ENCODE measurements at regions not wholly inside any gene's neighbourhood (a gene's known extent, or its start where the extent isn't known, plus 50 kb on each side); places are given as distances from the start of the nearest gene placed in this dataset.
"Not testable (repeated sequence)": the region's sequence is repeated elsewhere in the genome, so short reads cannot be mapped to it uniquely, and the experiment has no call there.

- no peak overlapping the region for H3K27ac ChIP-seq
- no peak for DNase-seq (ENCODE audit: low read depth, low spot score)
Measured at GRCh38 chr10:4431114-4431863, 394.7 kb upstream of the AKR1E2 start.

GRCh38 chr10:4429571-4429970, 396.4 kb upstream of the AKR1E2 start:
- DNase-seq (ENCODE audit: low read depth, low spot score): no peak
- no peak overlapping the region for H3K27ac ChIP-seq

- DNase-seq (ENCODE audit: low read depth, low spot score): no peak
- no peak overlapping the region for H3K27ac ChIP-seq
Measured at GRCh38 chr10:4427532-4427931, 398.5 kb upstream of the AKR1E2 start.

- no peak for DNase-seq (ENCODE audit: low read depth, low spot score)
- no peak overlapping the region for H3K27ac ChIP-seq
Measured at GRCh38 chr10:4426866-4427265, 399.1 kb upstream of the AKR1E2 start.

GRCh38 chr10:4409319-4409718, 416.7 kb upstream of the AKR1E2 start:
- no peak overlapping the region for H3K27ac ChIP-seq
- DNase-seq (ENCODE audit: low read depth, low spot score): no peak

GRCh38 chr10:4407783-4408182, 418.2 kb upstream of the AKR1E2 start:
- peak; percentile 78 for DNase-seq (ENCODE audit: low read depth, low spot score)
- peak overlapping the region; percentile 87 for H3K27ac ChIP-seq

GRCh38 chr10:4405828-4406227, 420.2 kb upstream of the AKR1E2 start:
- H3K27ac ChIP-seq: no peak overlapping the region
- DNase-seq (ENCODE audit: low read depth, low spot score): no peak

GRCh38 chr10:4403638-4404252, 422.3 kb upstream of the AKR1E2 start:
- no peak overlapping the region for H3K27ac ChIP-seq
- DNase-seq (ENCODE audit: low read depth, low spot score): no peak

- H3K27ac ChIP-seq; DNase-seq (ENCODE audit: low read depth, low spot score): not testable (repeated sequence)
Measured at GRCh38 chr10:4401080-4401479, 424.9 kb upstream of the AKR1E2 start.

- DNase-seq (ENCODE audit: low read depth, low spot score): no peak
Measured at GRCh38 chr10:4399556-4399955, 426.5 kb upstream of the AKR1E2 start.

GRCh38 chr10:4398602-4399001, 427.4 kb upstream of the AKR1E2 start:
- no peak overlapping the region for H3K27ac ChIP-seq
- DNase-seq (ENCODE audit: low read depth, low spot score): no peak

More at GRCh38 chr10:4399556-4399955, 426.5 kb upstream of the AKR1E2 start:
- H3K27ac ChIP-seq: no peak overlapping the region

- no peak overlapping the region for H3K27ac ChIP-seq
- no peak for DNase-seq (ENCODE audit: low read depth, low spot score)
Measured at GRCh38 chr10:4397337-4397736, 428.7 kb upstream of the AKR1E2 start.

GRCh38 chr10:4396401-4397283, 429.4 kb upstream of the AKR1E2 start:
- DNase-seq (ENCODE audit: low read depth, low spot score): no peak
- no peak overlapping the region for H3K27ac ChIP-seq

GRCh38 chr10:4395731-4396130, 430.3 kb upstream of the AKR1E2 start:
- no peak overlapping the region for H3K27ac ChIP-seq
- no peak for DNase-seq (ENCODE audit: low read depth, low spot score)

GRCh38 chr10:4394455-4394854, 431.6 kb upstream of the AKR1E2 start:
- H3K27ac ChIP-seq; DNase-seq (ENCODE audit: low read depth, low spot score): not testable (repeated sequence)

- H3K27ac ChIP-seq: no peak overlapping the region
- no peak for DNase-seq (ENCODE audit: low read depth, low spot score)
Measured at GRCh38 chr10:4391683-4392082, 434.3 kb upstream of the AKR1E2 start.

- DNase-seq (ENCODE audit: low read depth, low spot score): no peak
- no peak overlapping the region for H3K27ac ChIP-seq
Measured at GRCh38 chr10:4390219-4390618, 435.8 kb upstream of the AKR1E2 start.

GRCh38 chr10:4385231-4385870, 440.7 kb upstream of the AKR1E2 start:
- DNase-seq (ENCODE audit: low read depth, low spot score): peak; percentile 10
- no peak overlapping the region for H3K27ac ChIP-seq

GRCh38 chr10:4384245-4384644, 441.8 kb upstream of the AKR1E2 start:
- no peak overlapping the region for H3K27ac ChIP-seq
- no peak for DNase-seq (ENCODE audit: low read depth, low spot score)

GRCh38 chr10:4383651-4384098, 442.3 kb upstream of the AKR1E2 start:
- DNase-seq (ENCODE audit: low read depth, low spot score): no peak
- H3K27ac ChIP-seq: no peak overlapping the region

Measured in epithelial cell of prostate (primary cell).